ENCODE measurements at regions not wholly inside any gene's neighbourhood (a gene's known extent, or its start where the extent isn't known, plus 50 kb on each side); places are given as distances from the start of the nearest gene placed in this dataset.

DNA sequence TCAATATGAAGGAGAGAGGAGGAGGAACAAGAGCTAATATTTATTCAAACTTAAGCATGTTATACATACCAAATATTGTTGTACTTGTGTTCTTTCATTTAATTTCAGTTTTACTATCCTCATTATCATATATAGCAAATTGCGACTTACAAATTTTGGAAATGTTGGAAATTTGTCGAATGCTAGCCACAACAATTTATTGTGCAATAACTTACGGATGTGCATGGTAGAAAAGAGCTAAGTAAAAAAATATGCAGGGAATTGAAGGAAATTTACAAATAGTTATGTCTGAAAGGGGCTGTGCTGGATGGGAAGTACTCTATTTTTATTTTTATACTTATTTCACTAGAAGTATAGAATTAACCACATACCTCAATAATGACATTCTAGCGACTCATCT is 376.3 kb downstream of the PCDH20 start:
- intact Hi-C loops (cut with DNase I; ENCODE audit: low total_unique reads), result no loop called here
- TF ChIP-seq, protein P1, sequence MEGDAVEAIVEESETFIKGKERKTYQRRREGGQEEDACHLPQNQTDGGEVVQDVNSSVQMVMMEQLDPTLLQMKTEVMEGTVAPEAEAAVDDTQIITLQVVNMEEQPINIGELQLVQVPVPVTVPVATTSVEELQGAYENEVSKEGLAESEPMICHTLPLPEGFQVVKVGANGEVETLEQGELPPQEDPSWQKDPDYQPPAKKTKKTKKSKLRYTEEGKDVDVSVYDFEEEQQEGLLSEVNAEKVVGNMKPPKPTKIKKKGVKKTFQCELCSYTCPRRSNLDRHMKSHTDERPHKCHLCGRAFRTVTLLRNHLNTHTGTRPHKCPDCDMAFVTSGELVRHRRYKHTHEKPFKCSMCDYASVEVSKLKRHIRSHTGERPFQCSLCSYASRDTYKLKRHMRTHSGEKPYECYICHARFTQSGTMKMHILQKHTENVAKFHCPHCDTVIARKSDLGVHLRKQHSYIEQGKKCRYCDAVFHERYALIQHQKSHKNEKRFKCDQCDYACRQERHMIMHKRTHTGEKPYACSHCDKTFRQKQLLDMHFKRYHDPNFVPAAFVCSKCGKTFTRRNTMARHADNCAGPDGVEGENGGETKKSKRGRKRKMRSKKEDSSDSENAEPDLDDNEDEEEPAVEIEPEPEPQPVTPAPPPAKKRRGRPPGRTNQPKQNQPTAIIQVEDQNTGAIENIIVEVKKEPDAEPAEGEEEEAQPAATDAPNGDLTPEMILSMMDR (IDR thresholded peaks at IDR 0.05), result no peak
- TF ChIP-seq POLR2AphosphoS5 (IDR thresholded peaks at IDR 0.05) (no peak), POLR2A (IDR thresholded peaks at IDR 0.05) (no peak)
- Histone ChIP-seq H3K4me1 (no peaks in the 10 kb centered on the region), H3K27me3 (no peaks in the 10 kb centered on the region), H3K36me3 (no peaks in the 10 kb centered on the region), H3K27ac (no peak overlapping the region), H3K9me3 (no peaks in the 10 kb centered on the region), H3K4me3 (no peak overlapping the region)
- DNase-seq (ENCODE audit: low spot score in 2 of 2), result no peak

DNA sequence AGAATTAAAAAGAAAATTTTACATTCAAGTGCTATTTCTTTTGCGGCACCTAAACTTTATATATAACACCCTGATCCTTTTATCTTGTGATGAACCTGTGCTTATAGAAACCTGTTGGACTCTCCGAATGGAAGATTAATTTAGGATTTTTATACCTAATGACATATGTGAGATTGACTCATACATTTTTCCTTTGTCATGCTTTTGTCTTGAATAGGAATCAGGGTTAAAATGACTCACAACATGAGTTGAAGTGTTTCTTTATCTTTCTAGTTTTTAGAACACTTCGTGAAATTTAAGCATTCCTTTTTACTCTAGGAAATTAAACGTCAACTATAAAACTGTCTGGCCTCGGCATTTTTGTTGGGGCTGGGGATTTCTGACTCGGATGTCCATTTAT is 378.9 kb downstream of the PCDH20 start:
- Histone ChIP-seq H3K4me1 (no peaks in the 10 kb centered on the region), H3K9me3 (no peaks in the 10 kb centered on the region), H3K27ac (no peak overlapping the region), H3K4me3 (no peak overlapping the region), H3K27me3 (no peaks in the 10 kb centered on the region), H3K36me3 (no peaks in the 10 kb centered on the region)
- no peak for DNase-seq (ENCODE audit: low spot score in 2 of 2)
- intact Hi-C loops (cut with DNase I; ENCODE audit: low total_unique reads), result no loop called here
- TF ChIP-seq POLR2AphosphoS5 (IDR thresholded peaks at IDR 0.05), result no peak
- TF ChIP-seq, protein P1 (IDR thresholded peaks at IDR 0.05), result no peak
- no peak for TF ChIP-seq POLR2A (IDR thresholded peaks at IDR 0.05)

DNA sequence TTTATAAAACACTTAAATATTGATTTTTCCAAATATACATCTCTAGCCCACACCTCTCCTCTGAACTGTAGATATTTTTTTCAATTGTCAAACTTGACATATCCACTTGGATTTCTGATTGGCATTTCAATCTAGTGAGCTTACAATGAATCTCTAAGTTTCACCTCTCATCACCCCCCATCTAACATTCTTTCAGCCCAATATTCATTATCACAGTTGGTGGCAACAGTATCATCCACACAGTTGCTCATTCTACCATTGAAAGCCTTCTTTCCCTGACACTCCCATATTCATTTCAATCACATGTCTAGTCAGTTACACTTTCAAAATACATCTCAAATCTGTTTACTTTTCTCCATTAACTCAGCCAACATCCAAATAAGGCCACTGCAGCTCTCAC is 385.2 kb downstream of the PCDH20 start:
- DNase-seq (ENCODE audit: low spot score in 2 of 2), result no peak
- intact Hi-C loops (cut with DNase I; ENCODE audit: low total_unique reads), result no loop called here
- Histone ChIP-seq H3K27me3 (no peaks in the 10 kb centered on the region), H3K36me3 (no peaks in the 10 kb centered on the region), H3K27ac (no peak overlapping the region), H3K9me3 (no peaks in the 10 kb centered on the region), H3K4me3 (no peak overlapping the region), H3K4me1 (no peaks in the 10 kb centered on the region)
- TF ChIP-seq, protein P1 (IDR thresholded peaks at IDR 0.05), result no peak
- TF ChIP-seq POLR2AphosphoS5 (IDR thresholded peaks at IDR 0.05) (no peak), POLR2A (IDR thresholded peaks at IDR 0.05) (no peak)

DNA sequence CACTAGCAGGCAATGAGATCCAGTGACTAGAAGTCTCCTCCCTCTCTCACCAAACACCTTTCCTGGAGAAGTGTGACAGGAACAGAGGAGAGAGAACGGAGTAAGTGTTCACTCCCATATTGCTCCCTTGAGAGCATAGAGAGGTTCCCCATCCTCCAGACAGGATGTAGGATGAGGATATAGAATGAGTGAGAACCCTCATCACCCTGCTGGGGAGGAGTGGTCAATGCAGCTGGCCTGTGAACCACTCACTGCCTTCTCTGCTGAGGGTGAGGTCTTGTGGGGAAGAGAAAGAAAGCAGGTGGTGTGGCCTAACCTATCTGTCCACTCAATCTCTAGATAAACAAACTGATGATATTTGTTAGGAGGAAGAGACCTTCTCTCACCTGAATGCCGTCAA is 386.6 kb downstream of the PCDH20 start:
- no peaks in the 10 kb centered on the region for H3K36me3 ChIP-seq
- no peaks in the 10 kb centered on the region for H3K27me3 ChIP-seq
- no peak overlapping the region for H3K4me3 ChIP-seq
- intact Hi-C loops (cut with DNase I; ENCODE audit: low total_unique reads), result no loop called here
- TF ChIP-seq, protein P1 (IDR thresholded peaks at IDR 0.05), result no peak
- TF ChIP-seq POLR2AphosphoS5 (IDR thresholded peaks at IDR 0.05) (no peak), POLR2A (IDR thresholded peaks at IDR 0.05) (no peak)
- H3K27ac ChIP-seq, result no peak overlapping the region
- no peak for DNase-seq (ENCODE audit: low spot score in 2 of 2)
- no peaks in the 10 kb centered on the region for H3K9me3 ChIP-seq
- H3K4me1 ChIP-seq, result no peaks in the 10 kb centered on the region

DNA sequence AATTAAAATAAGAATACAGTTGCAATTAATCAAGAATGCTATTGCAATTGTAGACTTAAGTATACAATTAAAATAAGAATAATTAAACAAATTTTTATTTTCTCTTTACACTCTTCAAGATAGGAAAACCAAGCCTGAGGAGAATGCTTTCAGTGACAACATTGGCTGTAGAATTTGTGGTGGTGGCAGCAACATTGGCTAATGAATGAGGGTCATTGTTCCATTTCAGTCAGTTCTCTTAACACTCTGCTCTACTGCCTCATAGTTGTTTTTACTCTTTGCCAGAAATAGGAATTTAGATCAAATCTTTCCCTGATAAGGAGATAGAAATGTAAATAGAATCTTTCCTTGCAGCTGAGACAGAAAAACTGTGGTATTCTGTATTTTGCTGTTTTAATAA is 391.6 kb downstream of the PCDH20 start:
- Histone ChIP-seq H3K4me1 (no peaks in the 10 kb centered on the region), H3K27me3 (no peaks in the 10 kb centered on the region), H3K36me3 (no peaks in the 10 kb centered on the region), H3K4me3 (no peak overlapping the region), H3K9me3 (no peaks in the 10 kb centered on the region), H3K27ac (no peak overlapping the region)
- intact Hi-C loops (cut with DNase I; ENCODE audit: low total_unique reads), result no loop called here
- TF ChIP-seq POLR2A (IDR thresholded peaks at IDR 0.05), result no peak
- no peak for TF ChIP-seq POLR2AphosphoS5 (IDR thresholded peaks at IDR 0.05)
- TF ChIP-seq, protein P1 (IDR thresholded peaks at IDR 0.05), result no peak
- no peak for DNase-seq (ENCODE audit: low spot score in 2 of 2)

Data from breast epithelium (tissue), 4 donors.